ENCODE measurements at regions not wholly inside any gene's neighbourhood (a gene's known extent, or its start where the extent isn't known, plus 50 kb on each side); places are given as distances from the start of the nearest gene placed in this dataset.

DNA sequence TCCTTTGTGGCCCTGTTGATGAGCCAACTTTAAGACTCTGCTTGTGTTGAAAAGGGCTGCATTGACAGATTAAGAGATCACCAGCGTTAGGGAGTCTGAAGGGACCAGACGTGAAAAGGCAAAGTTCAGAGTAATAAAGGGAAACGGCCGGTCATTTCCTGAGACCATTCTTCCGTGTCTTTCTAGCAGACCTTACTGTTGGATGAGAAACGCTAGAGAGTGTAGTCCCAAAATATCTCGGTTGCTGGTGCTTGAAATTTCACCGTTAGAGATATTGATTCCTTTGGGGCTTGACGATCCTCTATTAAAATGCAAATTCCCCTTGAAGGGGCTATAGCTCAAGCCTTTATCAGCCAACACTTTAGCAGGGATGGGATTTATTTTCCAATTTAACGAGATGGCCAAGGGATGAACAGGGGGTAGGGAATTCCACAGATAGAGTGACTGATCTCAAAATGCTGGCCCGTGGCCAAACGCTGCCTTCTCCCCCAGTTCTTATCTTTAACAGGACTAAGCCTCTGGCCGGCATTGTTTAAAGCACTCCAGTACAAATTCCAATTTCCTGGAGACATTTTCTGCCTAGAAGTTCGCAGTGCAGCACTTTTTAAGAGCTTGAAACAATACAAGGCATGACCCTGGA, 250.4 kb downstream of the TJP1 start:
- DNase-seq (ENCODE audit: low read depth, low spot score), result peak; percentile 52
- BruUV-seq (replicated peaks), result no TSS peak
- intact Hi-C loops (cut with micrococcal nuclease) (no loop called here), dilution Hi-C loops (cut with MboI; ENCODE audit: extremely low pct_ligation_motif_present, low sequenced_read_pairs) (no loop called here)
- Histone ChIP-seq H3K27ac (ENCODE audit: insufficient read depth, low read depth, low read length) (no peak overlapping the region), H3K36me3 (ENCODE audit: control insufficient read depth in 2 of 2, extremely low read depth in 1 of 2, insufficient read depth in 2 of 2, low read length in 2 of 2) (no peaks in the 10 kb centered on the region), H3K9me1 (replicated peaks; ENCODE audit: control insufficient read depth, extremely low read depth, insufficient read depth, low read length) (no peaks in the 10 kb centered on the region), H4K20me1 (replicated peaks; ENCODE audit: control insufficient read depth, extremely low read depth, insufficient read depth, low read length) (no peaks in the 10 kb centered on the region), H3K4me1 (ENCODE audit: control insufficient read depth, extremely low read depth, insufficient read depth, low read length) (peaks cover 12% of the 10 kb centered on the region), H3K4me2 (ENCODE audit: insufficient read depth, low read length) (no peak overlapping the region), H3K9me3 (replicated peaks; ENCODE audit: control insufficient read depth, insufficient read depth, low read length) (no peaks in the 10 kb centered on the region), H3K79me2 (ENCODE audit: control insufficient read depth, insufficient read depth, low read length) (no peaks in the 10 kb centered on the region), H3K27me3 (ENCODE audit: control insufficient read depth in 2 of 2, insufficient read depth in 2 of 2, low read length in 2 of 2) (peaks cover 50 to 64% of the 10 kb centered on the region in 2 experiments), H3K9ac (replicated peaks; ENCODE audit: extremely low read depth, insufficient read depth, low read length) (no peak overlapping the region), H2AFZ (ENCODE audit: low read depth, low read length) (no peak overlapping the region), H3K4me3 (replicated peaks in 1 of 3; ENCODE audit: insufficient read depth in 1 of 3, low read depth in 1 of 3, low read length in 3 of 3) (no peak overlapping the region)
- CTCF ChIA-PET, result interaction anchor here (0.9 kb wide), 1 partner anchor 11 kb away, joined by 3 read pairs; no protein-coding TSS in a partner anchor
- peak; percentile 37 for FAIRE-seq
- peak; percentile 10 for TF ChIP-seq GATA2 (IDR thresholded peaks at IDR 0.05; ENCODE audit: insufficient read depth, insufficient read length, low read depth, low read length)
- TF ChIP-seq CTCF (IDR thresholded peaks at IDR 0.05; ENCODE audit: extremely low read depth in 1 of 2, insufficient read depth in 1 of 2, low read depth in 1 of 2, low read length in 2 of 2), result no peak
- POLR2A ChIA-PET, result no interaction called here

DNA sequence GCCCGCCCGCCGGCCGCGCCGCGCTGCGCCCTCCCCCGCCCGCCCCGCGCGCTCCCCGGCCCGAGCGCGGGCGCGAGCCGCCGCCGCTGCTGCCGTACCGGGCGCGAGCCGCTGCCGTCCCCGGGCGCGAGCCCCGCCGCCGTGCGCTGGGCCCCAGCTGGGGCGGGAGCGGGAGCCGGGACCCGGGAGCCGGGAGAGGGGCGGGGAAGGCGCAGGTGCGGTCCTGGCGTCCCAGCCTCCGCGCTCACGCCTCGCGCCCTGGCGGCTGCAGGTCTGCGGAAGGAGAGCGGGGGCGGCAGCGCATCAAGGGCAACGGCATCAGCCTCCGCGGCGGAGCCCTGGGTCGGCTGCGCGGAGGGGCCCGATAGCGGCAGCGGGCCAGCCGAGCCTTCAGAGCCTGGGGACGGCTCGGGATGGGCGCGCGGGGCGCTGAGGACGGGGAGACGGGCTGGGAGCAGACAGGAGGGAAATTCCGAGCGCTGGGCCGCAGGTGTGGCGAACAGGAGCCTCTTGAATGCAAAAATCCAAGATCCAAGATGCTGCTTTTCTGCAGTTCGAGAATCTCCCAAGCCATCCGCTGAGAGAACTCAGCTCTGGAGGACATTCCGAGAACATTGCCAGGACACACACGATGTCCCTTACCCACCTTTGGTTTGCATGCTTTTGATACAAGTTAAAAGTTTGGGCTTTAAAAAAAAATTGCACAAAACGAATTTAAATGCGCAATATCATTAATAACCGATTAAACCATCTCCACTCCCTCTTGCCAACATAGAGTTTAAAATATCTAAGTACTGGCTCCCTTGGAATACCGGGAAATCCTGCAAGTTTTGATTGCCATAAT, 251.1 kb downstream of the TJP1 start:
- peak overlapping the region; percentile 25 for H3K4me2 ChIP-seq (ENCODE audit: insufficient read depth, low read length)
- no peaks in the 10 kb centered on the region for H3K36me3 ChIP-seq (ENCODE audit: control insufficient read depth in 2 of 2, extremely low read depth in 1 of 2, insufficient read depth in 2 of 2, low read length in 2 of 2)
- dilution Hi-C loops (cut with MboI; ENCODE audit: extremely low pct_ligation_motif_present, low sequenced_read_pairs), result no loop called here
- no peak overlapping the region for H3K27ac ChIP-seq (ENCODE audit: insufficient read depth, low read depth, low read length)
- no peak overlapping the region for H3K9ac ChIP-seq (replicated peaks; ENCODE audit: extremely low read depth, insufficient read depth, low read length)
- peaks cover 50 to 65% of the 10 kb centered on the region in 2 experiments for H3K27me3 ChIP-seq (ENCODE audit: control insufficient read depth in 2 of 2, insufficient read depth in 2 of 2, low read length in 2 of 2)
- intact Hi-C loops (cut with micrococcal nuclease), result no loop called here
- H3K4me1 ChIP-seq (ENCODE audit: control insufficient read depth, extremely low read depth, insufficient read depth, low read length), result peaks cover 12% of the 10 kb centered on the region
- BruUV-seq (replicated peaks), result no TSS peak
- TF ChIP-seq POLR2AphosphoS5 (IDR thresholded peaks at IDR 0.05; ENCODE audit: insufficient read depth, low read depth, low read length), result no peak
- no peak for TF ChIP-seq MYC (IDR thresholded peaks at IDR 0.05; ENCODE audit: low read depth, low read length)
- TF ChIP-seq MAX (IDR thresholded peaks at IDR 0.05; ENCODE audit: insufficient read depth, insufficient read length), result no peak
- TF ChIP-seq EZH2 (IDR thresholded peaks at IDR 0.05; ENCODE audit: borderline replicate concordance, low read depth, low read length, severe bottlenecking), result no peak
- no peak for TF ChIP-seq CTCF (IDR thresholded peaks at IDR 0.05; ENCODE audit: extremely low read depth in 1 of 2, insufficient read depth in 1 of 2, low read depth in 1 of 2, low read length in 2 of 2)
- TF ChIP-seq GATA2 (IDR thresholded peaks at IDR 0.05; ENCODE audit: insufficient read depth, insufficient read length, low read depth, low read length), result no peak
- no peak for TF ChIP-seq JUN (IDR thresholded peaks at IDR 0.05; ENCODE audit: borderline replicate concordance, insufficient read depth, insufficient read length, low read depth)
- TF ChIP-seq POLR2A (IDR thresholded peaks at IDR 0.05; ENCODE audit: low read depth, low read length), result no peak
- TF ChIP-seq FOS (IDR thresholded peaks at IDR 0.05; ENCODE audit: borderline replicate concordance, insufficient read depth, low read length), result no peak
- H3K9me1 ChIP-seq (replicated peaks; ENCODE audit: control insufficient read depth, extremely low read depth, insufficient read depth, low read length), result no peaks in the 10 kb centered on the region
- H3K4me3 ChIP-seq (replicated peaks in 1 of 3; ENCODE audit: insufficient read depth in 1 of 3, low read depth in 1 of 3, low read length in 3 of 3), result peak overlapping the region in 1 of 3 experiments; percentile 34
- no peak for FAIRE-seq
- H2AFZ ChIP-seq (ENCODE audit: low read depth, low read length), result peak overlapping the region; percentile 34
- no peaks in the 10 kb centered on the region for H3K9me3 ChIP-seq (replicated peaks; ENCODE audit: control insufficient read depth, insufficient read depth, low read length)
- DNase-seq (ENCODE audit: low read depth, low spot score), result peak; percentile 38
- no peaks in the 10 kb centered on the region for H3K79me2 ChIP-seq (ENCODE audit: control insufficient read depth, insufficient read depth, low read length)
- H4K20me1 ChIP-seq (replicated peaks; ENCODE audit: control insufficient read depth, extremely low read depth, insufficient read depth, low read length), result no peaks in the 10 kb centered on the region
- CTCF ChIA-PET, result no interaction called here
- POLR2A ChIA-PET, result no interaction called here
